ENCODE measurements at regions not wholly inside any gene's neighbourhood (a gene's known extent, or its start where the extent isn't known, plus 50 kb on each side); places are given as distances from the start of the nearest gene placed in this dataset.

DNA sequence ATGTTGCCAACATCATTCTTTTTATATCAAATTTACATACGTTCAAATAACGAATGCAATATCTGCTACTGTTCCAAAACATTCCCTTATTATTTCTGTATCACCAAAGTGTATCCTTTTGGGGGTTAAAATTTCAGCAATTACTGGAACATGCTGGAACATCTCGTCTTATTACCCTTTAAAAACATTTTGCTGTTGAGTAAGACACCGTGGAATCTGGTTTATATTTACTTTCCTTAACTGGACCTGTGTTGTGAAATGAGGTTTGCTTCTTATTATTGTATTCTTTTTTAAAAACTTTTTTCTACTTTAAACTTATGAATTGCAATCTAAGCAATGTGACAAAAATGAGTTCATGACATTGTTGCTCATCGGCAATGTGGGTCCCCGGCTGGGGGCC, 87.4 kb upstream of the PTPRM start:
- TF ChIP-seq TBL1XR1 (IDR thresholded peaks at IDR 0.05; ENCODE audit: borderline replicate concordance, low read length, partially characterized antibody) (no peak), NR2C2 (CRISPR knock-in tag; IDR thresholded peaks at IDR 0.05; ENCODE audit: borderline replicate concordance) (no peak), TCF7L2 (IDR thresholded peaks at IDR 0.05; ENCODE audit: low read depth, low read length) (no peak), NR3C1 (CRISPR knock-in tag; IDR thresholded peaks at IDR 0.05) (no peak), POLR2AphosphoS5 (IDR thresholded peaks at IDR 0.05; ENCODE audit: low read depth, low read length) (no peak), RNF219 (CRISPR knock-in tag; IDR thresholded peaks at IDR 0.05) (no peak), JUND (CRISPR knock-in tag; IDR thresholded peaks at IDR 0.05) (no peak), ARHGAP35 (CRISPR knock-in tag; IDR thresholded peaks at IDR 0.05; ENCODE audit: borderline replicate concordance) (no peak), IKZF4 (CRISPR knock-in tag; IDR thresholded peaks at IDR 0.05; ENCODE audit: borderline replicate concordance, low read depth, not compliant biosample characterization) (no peak)
- TF ChIP-seq, protein P1, sequence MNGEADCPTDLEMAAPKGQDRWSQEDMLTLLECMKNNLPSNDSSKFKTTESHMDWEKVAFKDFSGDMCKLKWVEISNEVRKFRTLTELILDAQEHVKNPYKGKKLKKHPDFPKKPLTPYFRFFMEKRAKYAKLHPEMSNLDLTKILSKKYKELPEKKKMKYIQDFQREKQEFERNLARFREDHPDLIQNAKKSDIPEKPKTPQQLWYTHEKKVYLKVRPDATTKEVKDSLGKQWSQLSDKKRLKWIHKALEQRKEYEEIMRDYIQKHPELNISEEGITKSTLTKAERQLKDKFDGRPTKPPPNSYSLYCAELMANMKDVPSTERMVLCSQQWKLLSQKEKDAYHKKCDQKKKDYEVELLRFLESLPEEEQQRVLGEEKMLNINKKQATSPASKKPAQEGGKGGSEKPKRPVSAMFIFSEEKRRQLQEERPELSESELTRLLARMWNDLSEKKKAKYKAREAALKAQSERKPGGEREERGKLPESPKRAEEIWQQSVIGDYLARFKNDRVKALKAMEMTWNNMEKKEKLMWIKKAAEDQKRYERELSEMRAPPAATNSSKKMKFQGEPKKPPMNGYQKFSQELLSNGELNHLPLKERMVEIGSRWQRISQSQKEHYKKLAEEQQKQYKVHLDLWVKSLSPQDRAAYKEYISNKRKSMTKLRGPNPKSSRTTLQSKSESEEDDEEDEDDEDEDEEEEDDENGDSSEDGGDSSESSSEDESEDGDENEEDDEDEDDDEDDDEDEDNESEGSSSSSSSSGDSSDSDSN (CRISPR knock-in tag; IDR thresholded peaks at IDR 0.05), result no peak
- TF ChIP-seq, protein P2, sequence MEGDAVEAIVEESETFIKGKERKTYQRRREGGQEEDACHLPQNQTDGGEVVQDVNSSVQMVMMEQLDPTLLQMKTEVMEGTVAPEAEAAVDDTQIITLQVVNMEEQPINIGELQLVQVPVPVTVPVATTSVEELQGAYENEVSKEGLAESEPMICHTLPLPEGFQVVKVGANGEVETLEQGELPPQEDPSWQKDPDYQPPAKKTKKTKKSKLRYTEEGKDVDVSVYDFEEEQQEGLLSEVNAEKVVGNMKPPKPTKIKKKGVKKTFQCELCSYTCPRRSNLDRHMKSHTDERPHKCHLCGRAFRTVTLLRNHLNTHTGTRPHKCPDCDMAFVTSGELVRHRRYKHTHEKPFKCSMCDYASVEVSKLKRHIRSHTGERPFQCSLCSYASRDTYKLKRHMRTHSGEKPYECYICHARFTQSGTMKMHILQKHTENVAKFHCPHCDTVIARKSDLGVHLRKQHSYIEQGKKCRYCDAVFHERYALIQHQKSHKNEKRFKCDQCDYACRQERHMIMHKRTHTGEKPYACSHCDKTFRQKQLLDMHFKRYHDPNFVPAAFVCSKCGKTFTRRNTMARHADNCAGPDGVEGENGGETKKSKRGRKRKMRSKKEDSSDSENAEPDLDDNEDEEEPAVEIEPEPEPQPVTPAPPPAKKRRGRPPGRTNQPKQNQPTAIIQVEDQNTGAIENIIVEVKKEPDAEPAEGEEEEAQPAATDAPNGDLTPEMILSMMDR (CRISPR knock-in tag; IDR thresholded peaks at IDR 0.05), result no peak
- TF ChIP-seq, protein P3, sequence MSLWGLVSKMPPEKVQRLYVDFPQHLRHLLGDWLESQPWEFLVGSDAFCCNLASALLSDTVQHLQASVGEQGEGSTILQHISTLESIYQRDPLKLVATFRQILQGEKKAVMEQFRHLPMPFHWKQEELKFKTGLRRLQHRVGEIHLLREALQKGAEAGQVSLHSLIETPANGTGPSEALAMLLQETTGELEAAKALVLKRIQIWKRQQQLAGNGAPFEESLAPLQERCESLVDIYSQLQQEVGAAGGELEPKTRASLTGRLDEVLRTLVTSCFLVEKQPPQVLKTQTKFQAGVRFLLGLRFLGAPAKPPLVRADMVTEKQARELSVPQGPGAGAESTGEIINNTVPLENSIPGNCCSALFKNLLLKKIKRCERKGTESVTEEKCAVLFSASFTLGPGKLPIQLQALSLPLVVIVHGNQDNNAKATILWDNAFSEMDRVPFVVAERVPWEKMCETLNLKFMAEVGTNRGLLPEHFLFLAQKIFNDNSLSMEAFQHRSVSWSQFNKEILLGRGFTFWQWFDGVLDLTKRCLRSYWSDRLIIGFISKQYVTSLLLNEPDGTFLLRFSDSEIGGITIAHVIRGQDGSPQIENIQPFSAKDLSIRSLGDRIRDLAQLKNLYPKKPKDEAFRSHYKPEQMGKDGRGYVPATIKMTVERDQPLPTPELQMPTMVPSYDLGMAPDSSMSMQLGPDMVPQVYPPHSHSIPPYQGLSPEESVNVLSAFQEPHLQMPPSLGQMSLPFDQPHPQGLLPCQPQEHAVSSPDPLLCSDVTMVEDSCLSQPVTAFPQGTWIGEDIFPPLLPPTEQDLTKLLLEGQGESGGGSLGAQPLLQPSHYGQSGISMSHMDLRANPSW (CRISPR knock-in tag; IDR thresholded peaks at IDR 0.05; ENCODE audit: borderline replicate concordance), result no peak
